ENCODE measurements at regions not wholly inside any gene's neighbourhood (a gene's known extent, or its start where the extent isn't known, plus 50 kb on each side); places are given as distances from the start of the nearest gene placed in this dataset.
"Not testable (repeated sequence)": the region's sequence is repeated elsewhere in the genome, so short reads cannot be mapped to it uniquely, and the experiment has no call there.

DNA sequence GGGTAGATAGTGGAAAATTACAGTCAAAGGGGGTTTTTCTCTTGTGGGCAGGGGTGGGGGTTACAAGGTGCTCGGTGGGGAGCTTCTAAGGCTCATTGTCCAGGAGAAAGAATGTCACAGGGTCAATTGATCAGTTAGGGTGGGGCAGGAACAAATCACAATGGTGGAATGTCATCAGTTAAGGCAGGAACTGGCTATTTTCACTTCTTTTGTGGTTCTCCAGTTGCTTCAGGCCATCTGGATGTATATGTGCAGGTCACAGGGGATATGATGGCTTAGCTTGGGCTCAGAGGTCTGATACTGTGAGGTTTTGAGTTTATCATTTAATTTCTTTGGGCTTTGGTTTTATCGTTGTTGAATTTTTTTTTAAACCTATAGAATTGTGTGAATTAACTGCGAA lies 321.4 kb downstream of the EDEM1 start:
- H3K27me3 ChIP-seq (ENCODE audit: control insufficient read depth in 2 of 2, insufficient read depth in 2 of 2, low read length in 2 of 2); H3K4me1 ChIP-seq (ENCODE audit: control insufficient read depth in 2 of 2, insufficient read depth in 2 of 2, low read length in 2 of 2); H3K9ac ChIP-seq (ENCODE audit: low read depth in 1 of 2, low read length in 2 of 2); H3K9me3 ChIP-seq (ENCODE audit: control insufficient read depth in 2 of 2, low read length in 2 of 2); H3K4me3 ChIP-seq (ENCODE audit: low read length in 2 of 2); H3K36me3 ChIP-seq (ENCODE audit: control insufficient read depth in 2 of 2, insufficient read depth in 2 of 2, low read length in 2 of 2); H3K27ac ChIP-seq (ENCODE audit: low read depth in 2 of 2, low read length in 2 of 2): not testable (repeated sequence)

DNA sequence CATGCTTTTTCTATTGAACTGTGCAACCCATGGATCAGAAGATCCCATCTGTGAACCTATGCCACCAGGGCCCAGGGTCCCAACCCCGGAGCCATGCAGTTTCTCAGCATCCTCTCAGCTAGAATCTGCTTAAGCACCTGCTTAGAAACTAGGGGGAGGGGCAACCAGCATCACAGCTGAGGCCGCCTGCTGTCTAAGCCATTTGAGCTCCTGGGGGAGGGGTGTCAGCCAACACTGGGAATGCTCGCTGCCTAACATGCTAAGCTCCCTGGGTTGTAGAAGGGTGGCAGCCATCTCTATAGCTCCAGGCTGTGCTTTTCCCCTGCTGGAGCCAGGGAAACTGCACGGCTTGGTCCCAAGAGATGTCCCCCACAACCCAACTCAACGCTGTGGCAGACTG lies 322.8 kb downstream of the EDEM1 start:
- no peak overlapping the region for H3K9ac ChIP-seq (ENCODE audit: low read depth in 1 of 2, low read length in 2 of 2)
- H3K9me3 ChIP-seq (ENCODE audit: control insufficient read depth in 2 of 2, low read length in 2 of 2) = peaks cover 0 to 4% of the 10 kb centered on the region in 2 donors
- no peaks in the 10 kb centered on the region for H3K4me1 ChIP-seq (ENCODE audit: control insufficient read depth in 2 of 2, insufficient read depth in 2 of 2, low read length in 2 of 2)
- no peaks in the 10 kb centered on the region for H3K27me3 ChIP-seq (ENCODE audit: control insufficient read depth in 2 of 2, insufficient read depth in 2 of 2, low read length in 2 of 2)
- H3K4me3 ChIP-seq (ENCODE audit: low read length in 2 of 2) = no peak overlapping the region
- H3K36me3 ChIP-seq (ENCODE audit: control insufficient read depth in 2 of 2, insufficient read depth in 2 of 2, low read length in 2 of 2) = no peaks in the 10 kb centered on the region
- no peak overlapping the region for H3K27ac ChIP-seq (ENCODE audit: low read depth in 2 of 2, low read length in 2 of 2)

GRCh38 chr3:5517921-5518320 lies 330.4 kb downstream of the EDEM1 start:
- Histone ChIP-seq H3K4me3 (ENCODE audit: low read length in 2 of 2) (no peak overlapping the region), H3K9ac (ENCODE audit: low read depth in 1 of 2, low read length in 2 of 2) (no peak overlapping the region), H3K4me1 (ENCODE audit: control insufficient read depth in 2 of 2, insufficient read depth in 2 of 2, low read length in 2 of 2) (no peaks in the 10 kb centered on the region), H3K9me3 (ENCODE audit: control insufficient read depth in 2 of 2, low read length in 2 of 2) (no peaks in the 10 kb centered on the region), H3K27ac (ENCODE audit: low read depth in 2 of 2, low read length in 2 of 2) (no peak overlapping the region), H3K27me3 (ENCODE audit: control insufficient read depth in 2 of 2, insufficient read depth in 2 of 2, low read length in 2 of 2) (no peaks in the 10 kb centered on the region), H3K36me3 (ENCODE audit: control insufficient read depth in 2 of 2, insufficient read depth in 2 of 2, low read length in 2 of 2) (no peaks in the 10 kb centered on the region)

GRCh38 chr3:5520237-5520636 lies 332.7 kb downstream of the EDEM1 start:
- Histone ChIP-seq H3K27ac (ENCODE audit: low read depth in 2 of 2, low read length in 2 of 2) (no peak overlapping the region), H3K36me3 (ENCODE audit: control insufficient read depth in 2 of 2, insufficient read depth in 2 of 2, low read length in 2 of 2) (no peaks in the 10 kb centered on the region), H3K9ac (ENCODE audit: low read depth in 1 of 2, low read length in 2 of 2) (no peak overlapping the region), H3K27me3 (ENCODE audit: control insufficient read depth in 2 of 2, insufficient read depth in 2 of 2, low read length in 2 of 2) (no peaks in the 10 kb centered on the region), H3K9me3 (ENCODE audit: control insufficient read depth in 2 of 2, low read length in 2 of 2) (no peaks in the 10 kb centered on the region), H3K4me3 (ENCODE audit: low read length in 2 of 2) (no peak overlapping the region), H3K4me1 (ENCODE audit: control insufficient read depth in 2 of 2, insufficient read depth in 2 of 2, low read length in 2 of 2) (no peaks in the 10 kb centered on the region)

GRCh38 chr3:5523125-5523524 lies 335.6 kb downstream of the EDEM1 start:
- H3K27ac ChIP-seq (ENCODE audit: low read depth in 2 of 2, low read length in 2 of 2) = no peak overlapping the region
- H3K4me3 ChIP-seq (ENCODE audit: low read length in 2 of 2) = no peak overlapping the region
- H3K27me3 ChIP-seq (ENCODE audit: control insufficient read depth in 2 of 2, insufficient read depth in 2 of 2, low read length in 2 of 2) = no peaks in the 10 kb centered on the region
- no peaks in the 10 kb centered on the region for H3K36me3 ChIP-seq (ENCODE audit: control insufficient read depth in 2 of 2, insufficient read depth in 2 of 2, low read length in 2 of 2)
- H3K4me1 ChIP-seq (ENCODE audit: control insufficient read depth in 2 of 2, insufficient read depth in 2 of 2, low read length in 2 of 2) = no peaks in the 10 kb centered on the region
- no peak overlapping the region for H3K9ac ChIP-seq (ENCODE audit: low read depth in 1 of 2, low read length in 2 of 2)
- H3K9me3 ChIP-seq (ENCODE audit: control insufficient read depth in 2 of 2, low read length in 2 of 2) = no peaks in the 10 kb centered on the region

DNA sequence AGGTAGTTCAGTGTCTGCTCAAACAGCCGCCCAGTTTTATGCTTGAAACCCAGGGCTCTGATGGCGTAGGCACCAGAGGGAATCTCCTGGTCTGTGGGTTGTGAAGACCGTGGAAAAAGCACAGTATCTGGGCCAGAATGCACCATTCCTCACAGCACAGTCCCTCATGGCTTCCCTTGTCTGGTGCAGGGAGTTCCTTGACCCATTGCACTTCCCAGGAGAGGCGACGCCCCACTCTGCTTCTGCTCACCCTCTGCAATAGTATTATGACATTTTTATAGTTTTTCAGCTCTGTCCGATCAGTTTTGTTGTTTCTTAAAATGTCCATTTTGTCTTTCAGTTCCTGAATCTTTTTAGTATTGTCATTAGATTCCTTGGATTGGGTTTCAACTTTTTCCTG lies 343.5 kb downstream of the EDEM1 start:
- Histone ChIP-seq H3K27ac (ENCODE audit: low read depth in 2 of 2, low read length in 2 of 2) (no peak overlapping the region), H3K9me3 (ENCODE audit: control insufficient read depth in 2 of 2, low read length in 2 of 2) (no peaks in the 10 kb centered on the region), H3K4me1 (ENCODE audit: control insufficient read depth in 2 of 2, insufficient read depth in 2 of 2, low read length in 2 of 2) (no peaks in the 10 kb centered on the region), H3K4me3 (ENCODE audit: low read length in 2 of 2) (no peak overlapping the region), H3K36me3 (ENCODE audit: control insufficient read depth in 2 of 2, insufficient read depth in 2 of 2, low read length in 2 of 2) (no peaks in the 10 kb centered on the region), H3K9ac (ENCODE audit: low read depth in 1 of 2, low read length in 2 of 2) (no peak overlapping the region), H3K27me3 (ENCODE audit: control insufficient read depth in 2 of 2, insufficient read depth in 2 of 2, low read length in 2 of 2) (no peaks in the 10 kb centered on the region)

DNA sequence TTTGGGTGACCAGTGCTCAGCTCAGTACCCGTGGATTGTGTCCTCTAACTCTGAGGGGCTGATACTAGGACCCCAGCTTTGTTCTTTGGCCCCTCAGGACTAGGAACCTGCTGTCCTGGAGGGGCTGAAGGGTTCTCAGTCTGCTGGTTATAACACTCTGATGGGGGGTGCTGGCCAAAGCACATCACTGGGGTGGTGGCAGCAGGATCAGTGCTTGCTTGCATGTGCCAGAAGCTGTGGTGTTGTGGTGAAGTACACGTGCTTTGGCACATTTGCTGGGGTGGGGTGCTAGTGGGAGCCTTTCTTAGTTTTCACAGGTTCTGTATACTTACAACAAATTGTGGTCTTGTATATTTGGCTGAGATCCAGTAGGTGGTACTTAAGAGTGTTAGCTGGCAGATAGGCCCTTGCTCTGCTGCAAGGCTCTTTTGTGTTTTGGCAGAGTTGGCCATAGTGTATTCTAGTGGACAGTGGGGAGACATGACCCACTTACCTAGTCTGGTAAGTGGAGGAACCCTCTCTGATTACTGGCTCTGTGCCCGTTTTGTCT lies 344.3 kb downstream of the EDEM1 start:
- H3K36me3 ChIP-seq (ENCODE audit: control insufficient read depth in 2 of 2, insufficient read depth in 2 of 2, low read length in 2 of 2) = no peaks in the 10 kb centered on the region
- H3K27ac ChIP-seq (ENCODE audit: low read depth in 2 of 2, low read length in 2 of 2) = no peak overlapping the region
- H3K9me3 ChIP-seq (ENCODE audit: control insufficient read depth in 2 of 2, low read length in 2 of 2) = no peaks in the 10 kb centered on the region
- no peaks in the 10 kb centered on the region for H3K27me3 ChIP-seq (ENCODE audit: control insufficient read depth in 2 of 2, insufficient read depth in 2 of 2, low read length in 2 of 2)
- H3K9ac ChIP-seq (ENCODE audit: low read depth in 1 of 2, low read length in 2 of 2) = no peak overlapping the region
- H3K4me1 ChIP-seq (ENCODE audit: control insufficient read depth in 2 of 2, insufficient read depth in 2 of 2, low read length in 2 of 2) = no peaks in the 10 kb centered on the region
- no peak overlapping the region for H3K4me3 ChIP-seq (ENCODE audit: low read length in 2 of 2)

DNA sequence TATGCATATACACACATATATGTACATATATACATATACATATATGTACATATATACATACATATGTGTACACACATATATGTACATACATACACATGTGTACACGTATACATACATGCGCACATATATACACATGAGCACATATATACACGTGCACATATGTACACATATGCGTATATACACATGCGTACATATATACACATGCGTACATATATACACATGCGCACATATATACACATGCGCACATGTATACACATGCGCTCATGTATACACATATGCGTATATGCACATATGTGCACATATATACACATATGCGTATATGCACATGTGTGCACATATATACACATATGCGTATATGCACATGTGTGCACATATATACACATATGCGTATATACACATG lies 353.0 kb downstream of the EDEM1 start:
- Histone ChIP-seq H3K4me3 (ENCODE audit: low read length in 2 of 2) (no peak overlapping the region), H3K9ac (ENCODE audit: low read depth in 1 of 2, low read length in 2 of 2) (no peak overlapping the region), H3K9me3 (ENCODE audit: control insufficient read depth in 2 of 2, low read length in 2 of 2) (peaks cover 6 to 7% of the 10 kb centered on the region in 2 donors), H3K4me1 (ENCODE audit: control insufficient read depth in 2 of 2, insufficient read depth in 2 of 2, low read length in 2 of 2) (no peaks in the 10 kb centered on the region), H3K36me3 (ENCODE audit: control insufficient read depth in 2 of 2, insufficient read depth in 2 of 2, low read length in 2 of 2) (no peaks in the 10 kb centered on the region), H3K27ac (ENCODE audit: low read depth in 2 of 2, low read length in 2 of 2) (no peak overlapping the region), H3K27me3 (ENCODE audit: control insufficient read depth in 2 of 2, insufficient read depth in 2 of 2, low read length in 2 of 2) (no peaks in the 10 kb centered on the region)

DNA sequence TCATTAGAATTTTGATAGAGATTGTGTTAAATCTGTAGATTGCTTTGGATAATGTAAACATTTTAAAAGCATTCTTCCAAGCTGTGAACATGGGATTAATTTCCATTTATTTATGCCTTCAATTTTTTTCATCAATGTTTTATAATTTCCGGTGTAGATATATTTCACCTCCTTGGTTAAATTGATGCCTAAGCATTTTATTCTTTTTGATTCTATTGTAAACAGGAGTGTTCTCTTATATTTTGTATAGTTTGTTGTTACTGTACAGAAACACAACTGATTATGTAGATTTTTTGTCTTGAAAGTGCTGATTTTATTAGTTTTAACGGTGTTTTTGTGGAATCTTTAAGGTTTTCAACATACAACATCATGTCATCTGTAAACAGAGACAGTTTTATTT lies 355.0 kb downstream of the EDEM1 start:
- Histone ChIP-seq H3K4me3 (ENCODE audit: low read length in 2 of 2) (no peak overlapping the region), H3K27me3 (ENCODE audit: control insufficient read depth in 2 of 2, insufficient read depth in 2 of 2, low read length in 2 of 2) (no peaks in the 10 kb centered on the region), H3K9me3 (ENCODE audit: control insufficient read depth in 2 of 2, low read length in 2 of 2) (peaks cover 6 to 9% of the 10 kb centered on the region in 2 donors), H3K27ac (ENCODE audit: low read depth in 2 of 2, low read length in 2 of 2) (no peak overlapping the region), H3K4me1 (ENCODE audit: control insufficient read depth in 2 of 2, insufficient read depth in 2 of 2, low read length in 2 of 2) (no peaks in the 10 kb centered on the region), H3K36me3 (ENCODE audit: control insufficient read depth in 2 of 2, insufficient read depth in 2 of 2, low read length in 2 of 2) (no peaks in the 10 kb centered on the region), H3K9ac (ENCODE audit: low read depth in 1 of 2, low read length in 2 of 2) (no peak overlapping the region)

- Histone ChIP-seq H3K4me3 (ENCODE audit: low read length in 2 of 2) (no peak overlapping the region), H3K9ac (ENCODE audit: low read depth in 1 of 2, low read length in 2 of 2) (no peak overlapping the region), H3K36me3 (ENCODE audit: control insufficient read depth in 2 of 2, insufficient read depth in 2 of 2, low read length in 2 of 2) (no peaks in the 10 kb centered on the region), H3K9me3 (ENCODE audit: control insufficient read depth in 2 of 2, low read length in 2 of 2) (peaks cover 6 to 9% of the 10 kb centered on the region in 2 donors), H3K27ac (ENCODE audit: low read depth in 2 of 2, low read length in 2 of 2) (no peak overlapping the region), H3K27me3 (ENCODE audit: control insufficient read depth in 2 of 2, insufficient read depth in 2 of 2, low read length in 2 of 2) (no peaks in the 10 kb centered on the region), H3K4me1 (ENCODE audit: control insufficient read depth in 2 of 2, insufficient read depth in 2 of 2, low read length in 2 of 2) (no peaks in the 10 kb centered on the region)
These were observed 355.5 kb downstream of the EDEM1 start for GRCh38 chr3:5543047-5543446.

- Histone ChIP-seq H3K27ac (ENCODE audit: low read depth in 2 of 2, low read length in 2 of 2) (no peak overlapping the region), H3K9ac (ENCODE audit: low read depth in 1 of 2, low read length in 2 of 2) (no peak overlapping the region)
These were observed 358.2 kb downstream of the EDEM1 start for GRCh38 chr3:5545719-5546118.

More at GRCh38 chr3:5545719-5546118, 358.2 kb downstream of the EDEM1 start:
- Histone ChIP-seq H3K4me1 (ENCODE audit: control insufficient read depth in 2 of 2, insufficient read depth in 2 of 2, low read length in 2 of 2) (no peaks in the 10 kb centered on the region), H3K27me3 (ENCODE audit: control insufficient read depth in 2 of 2, insufficient read depth in 2 of 2, low read length in 2 of 2) (no peaks in the 10 kb centered on the region), H3K4me3 (ENCODE audit: low read length in 2 of 2) (no peak overlapping the region), H3K9me3 (ENCODE audit: control insufficient read depth in 2 of 2, low read length in 2 of 2) (peaks cover 6 to 9% of the 10 kb centered on the region in 2 donors), H3K36me3 (ENCODE audit: control insufficient read depth in 2 of 2, insufficient read depth in 2 of 2, low read length in 2 of 2) (no peaks in the 10 kb centered on the region)

All from mucosa of rectum (tissue), 2 donors.